Testis (tissue), 2 donors: ENCODE measurements at regions not wholly inside any gene's neighbourhood (a gene's known extent, or its start where the extent isn't known, plus 50 kb on each side); places are given as distances from the start of the nearest gene placed in this dataset.

Experiments
- POLR2A ChIP-seq: fragments of 450-650 bp; IDR thresholded peaks from one replicate; pipeline ENCODE4 v1.6.1; 2017; ENCODE audit warnings: antibody characterized with exemption, mild to moderate bottlenecking, moderate library complexity
- TF ChIP-seq, protein P1 (sequence below), 3 experiments: fragments of 450-650 bp in 2 of 3; fragments of 200-600 bp in 1 of 3; sonication (generic) in 1 of 3; IDR thresholded peaks; one replicate each; pipeline ENCODE4 v1.5.1; 2016 to 2019; ENCODE audit warnings: antibody characterized with exemption in 3 of 3, mild to moderate bottlenecking in 2 of 3, moderate library complexity in 1 of 3

DNA sequence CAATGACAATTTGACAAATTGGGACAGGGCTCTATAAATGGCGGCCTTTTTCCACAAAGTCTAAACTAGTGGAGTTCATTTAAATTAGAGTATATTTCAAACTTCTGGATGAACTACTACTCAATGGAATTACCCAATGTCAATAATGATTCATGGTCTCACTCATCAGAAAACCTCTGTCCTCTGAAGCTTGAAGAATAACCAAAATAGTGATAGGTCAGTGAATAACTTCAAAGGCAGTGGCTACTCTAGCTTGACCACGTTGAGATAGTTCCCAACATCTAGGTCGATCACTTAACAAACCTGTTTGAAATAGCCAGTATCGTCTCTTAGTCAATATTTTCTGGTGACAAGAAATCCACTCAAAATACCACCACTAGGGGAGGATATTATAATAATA, 197.6 kb downstream of the HDGFL1 start:
- TF ChIP-seq, protein P1, sequence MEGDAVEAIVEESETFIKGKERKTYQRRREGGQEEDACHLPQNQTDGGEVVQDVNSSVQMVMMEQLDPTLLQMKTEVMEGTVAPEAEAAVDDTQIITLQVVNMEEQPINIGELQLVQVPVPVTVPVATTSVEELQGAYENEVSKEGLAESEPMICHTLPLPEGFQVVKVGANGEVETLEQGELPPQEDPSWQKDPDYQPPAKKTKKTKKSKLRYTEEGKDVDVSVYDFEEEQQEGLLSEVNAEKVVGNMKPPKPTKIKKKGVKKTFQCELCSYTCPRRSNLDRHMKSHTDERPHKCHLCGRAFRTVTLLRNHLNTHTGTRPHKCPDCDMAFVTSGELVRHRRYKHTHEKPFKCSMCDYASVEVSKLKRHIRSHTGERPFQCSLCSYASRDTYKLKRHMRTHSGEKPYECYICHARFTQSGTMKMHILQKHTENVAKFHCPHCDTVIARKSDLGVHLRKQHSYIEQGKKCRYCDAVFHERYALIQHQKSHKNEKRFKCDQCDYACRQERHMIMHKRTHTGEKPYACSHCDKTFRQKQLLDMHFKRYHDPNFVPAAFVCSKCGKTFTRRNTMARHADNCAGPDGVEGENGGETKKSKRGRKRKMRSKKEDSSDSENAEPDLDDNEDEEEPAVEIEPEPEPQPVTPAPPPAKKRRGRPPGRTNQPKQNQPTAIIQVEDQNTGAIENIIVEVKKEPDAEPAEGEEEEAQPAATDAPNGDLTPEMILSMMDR (IDR thresholded peaks at IDR 0.05), result peak in 1 of 3 experiments; percentile 15
- TF ChIP-seq POLR2A, result no peak
